ENCODE measurements at regions not wholly inside any gene's neighbourhood (a gene's known extent, or its start where the extent isn't known, plus 50 kb on each side); places are given as distances from the start of the nearest gene placed in this dataset.

- no peak overlapping the region for H3K4me3 ChIP-seq (ENCODE audit: low read depth, poor library complexity, severe bottlenecking)
- WGBS, 2 donors = 88% methylated on average over 1 of the region's 1 CpG
- TF ChIP-seq CTCF (IDR thresholded peaks at IDR 0.05) (no peak), POLR2A (IDR thresholded peaks at IDR 0.05) (no peak)
- intact Hi-C loops (cut with DNase I; ENCODE audit: low total_unique reads) = no loop called here
- no peak for DNase-seq (ENCODE audit: low spot score in 2 of 2)
These were observed 332.0 kb downstream of the PIK3C3 start for GRCh38 chr18:42287047-42287446.

GRCh38 chr18:42288129-42288528 lies 333.1 kb downstream of the PIK3C3 start:
- intact Hi-C loops (cut with DNase I; ENCODE audit: low total_unique reads) = no loop called here
- no peak for DNase-seq (ENCODE audit: low spot score in 2 of 2)
- no peak for TF ChIP-seq POLR2A (IDR thresholded peaks at IDR 0.05)
- no peak for TF ChIP-seq CTCF (IDR thresholded peaks at IDR 0.05)
- H3K4me3 ChIP-seq (ENCODE audit: low read depth, poor library complexity, severe bottlenecking) = no peak overlapping the region
- WGBS, 2 donors = 89 to 90% methylated on average over 1 of the region's 1 CpG

- no peak overlapping the region for H3K4me3 ChIP-seq (ENCODE audit: low read depth, poor library complexity, severe bottlenecking)
- intact Hi-C loops (cut with DNase I; ENCODE audit: low total_unique reads) = no loop called here
- no peak for DNase-seq (ENCODE audit: low spot score in 2 of 2)
- 79 to 81% methylated on average over 4 of the region's 4 CpGs for WGBS, 2 donors
- TF ChIP-seq CTCF (IDR thresholded peaks at IDR 0.05) (no peak), POLR2A (IDR thresholded peaks at IDR 0.05) (no peak)
These were observed 334.5 kb downstream of the PIK3C3 start for GRCh38 chr18:42289526-42289925.

- intact Hi-C loops (cut with DNase I; ENCODE audit: low total_unique reads) = no loop called here
- WGBS, 2 donors = 69 to 85% methylated on average over 7 of the region's 7 CpGs
- TF ChIP-seq POLR2A (IDR thresholded peaks at IDR 0.05) = no peak
- TF ChIP-seq CTCF (IDR thresholded peaks at IDR 0.05) = no peak
- DNase-seq (ENCODE audit: low spot score in 2 of 2) = no peak
- no peak overlapping the region for H3K4me3 ChIP-seq (ENCODE audit: low read depth, poor library complexity, severe bottlenecking)
These were observed 335.6 kb downstream of the PIK3C3 start for GRCh38 chr18:42290318-42291307.

GRCh38 chr18:42292654-42293053 lies 337.6 kb downstream of the PIK3C3 start:
- DNase-seq (ENCODE audit: low spot score in 2 of 2) = no peak
- WGBS, 2 donors = 88 to 93% methylated on average over 2 of the region's 2 CpGs
- intact Hi-C loops (cut with DNase I; ENCODE audit: low total_unique reads) = no loop called here
- TF ChIP-seq CTCF (IDR thresholded peaks at IDR 0.05) = no peak
- TF ChIP-seq POLR2A (IDR thresholded peaks at IDR 0.05) = no peak
- no peak overlapping the region for H3K4me3 ChIP-seq (ENCODE audit: low read depth, poor library complexity, severe bottlenecking)
